GM23338 (cell line): ENCODE measurements at regions not wholly inside any gene's neighbourhood (a gene's known extent, or its start where the extent isn't known, plus 50 kb on each side); places are given as distances from the start of the nearest gene placed in this dataset.

Experiments
- CREB1 ChIP-seq: fragments of 250-450 bp; sonication (Bioruptor Pico); IDR thresholded peaks from 2 replicates; pipeline ENCODE4 v1.5.0; 2020; ENCODE audit warnings: low read depth, mild to moderate bottlenecking, moderate library complexity
- CTCF ChIP-seq, 2 experiments: fragments of 200-600 bp in 1 of 2; sonication (generic) in 1 of 2; conservative IDR thresholded peaks; 2 replicates each; pipeline versions ENCODE4 v1.5.1 to v1.6.1; 2016 to 2017; ENCODE audit warnings: antibody characterized with exemption in 2 of 2, low read depth in 2 of 2, mild to moderate bottlenecking in 2 of 2, moderate library complexity in 1 of 2
- ETS1 ChIP-seq: IDR thresholded peaks from 2 replicates; pipeline ENCODE4 v1.6.1; 2016; ENCODE audit warnings: antibody characterized with exemption
- EZH2 ChIP-seq: fragments of 200-600 bp; sonication (generic); IDR thresholded peaks from one replicate; pipeline ENCODE4 v1.8.0; 2017; ENCODE audit warnings: antibody characterized with exemption, mild to moderate bottlenecking, low read depth; ENCODE audit not compliant: unreplicated experiment
- EZH2phosphoT487 ChIP-seq: fragments of 200-600 bp; sonication (generic); IDR thresholded peaks from one replicate; pipeline ENCODE4 v1.8.1; 2018; ENCODE audit warnings: antibody characterized with exemption; ENCODE audit not compliant: unreplicated experiment
- JUNB ChIP-seq: IDR thresholded peaks from one replicate; pipeline ENCODE4 v1.6.1; 2016; ENCODE audit warnings: antibody characterized with exemption; ENCODE audit not compliant: unreplicated experiment
- NANOG ChIP-seq: IDR thresholded peaks from 2 replicates; pipeline ENCODE4 v1.6.1; 2016; ENCODE audit warnings: antibody characterized with exemption, borderline replicate concordance
- POLR2AphosphoS5 ChIP-seq: IDR thresholded peaks from 2 replicates; pipeline ENCODE4 v1.6.1; 2016; ENCODE audit warnings: antibody characterized with exemption, low read depth
- REST ChIP-seq: IDR thresholded peaks from one replicate; pipeline ENCODE4 v1.6.1; 2018; ENCODE audit warnings: antibody characterized with exemption; ENCODE audit not compliant: unreplicated experiment
- ZNF331 ChIP-seq: fragments of 250-450 bp; sonication (Bioruptor Pico); IDR thresholded peaks from 2 replicates; pipeline ENCODE4 v1.5.0; 2020; ENCODE audit warnings: low read depth, mild to moderate bottlenecking, moderate library complexity

GRCh38 chr1:232570007-232570406 is 59.9 kb downstream of the SIPA1L2 start:
- no peak for TF ChIP-seq CTCF (conservative IDR thresholded peaks at IDR 0.05; ENCODE audit: low read depth in 2 of 2)
- TF ChIP-seq EZH2 = no peak
- TF ChIP-seq POLR2AphosphoS5 = no peak
- TF ChIP-seq JUNB = no peak
- TF ChIP-seq REST = no peak
- TF ChIP-seq CREB1 (CRISPR knock-in tag) = no peak
- TF ChIP-seq EZH2phosphoT487 = no peak
- TF ChIP-seq ETS1 = no peak
- TF ChIP-seq NANOG = no peak
- no peak for TF ChIP-seq ZNF331 (CRISPR knock-in tag)
